ENCODE measurements at regions not wholly inside any gene's neighbourhood (a gene's known extent, or its start where the extent isn't known, plus 50 kb on each side); places are given as distances from the start of the nearest gene placed in this dataset. TPM values are rescaled to one million over a fixed set of nuclear protein-coding genes. Genes with fewer than 3 reads are reported as not detected.

DNA sequence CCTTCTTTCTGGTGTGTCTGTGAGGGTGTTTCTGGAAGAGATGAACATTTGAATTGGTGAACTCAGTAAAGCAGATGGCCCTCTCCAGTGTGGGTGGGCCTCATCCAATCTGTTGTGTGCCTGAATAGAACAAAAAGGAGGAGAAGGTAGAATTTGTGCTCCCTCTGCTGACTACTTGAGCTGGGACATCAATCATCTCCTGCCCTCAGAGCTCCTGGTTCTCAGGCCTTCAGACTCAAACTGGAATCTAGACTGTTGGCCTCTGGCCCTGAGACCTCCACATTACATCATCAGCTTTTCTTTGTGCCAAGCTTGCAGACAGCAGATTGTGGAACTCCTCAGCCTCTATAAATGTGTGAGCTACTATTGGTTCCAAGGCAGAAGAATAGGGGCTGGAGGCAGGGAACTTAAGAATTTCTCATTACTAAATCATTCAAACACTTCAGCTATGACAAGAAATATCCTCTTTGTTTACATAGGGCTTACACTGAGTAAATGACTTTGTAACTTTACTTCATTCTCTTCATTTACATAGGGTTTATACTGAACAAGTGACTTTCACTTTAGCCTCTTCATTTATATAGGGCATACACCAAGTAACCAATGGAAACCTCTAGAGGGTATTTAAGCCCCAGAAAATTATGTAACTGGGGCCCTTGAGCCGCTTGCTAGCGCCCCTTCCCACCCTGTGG, 86.9 kb upstream of the NWD2 start:
- no peaks in the 10 kb centered on the region for H3K9me3 ChIP-seq
- ATAC-seq (no peak), DNase-seq (no peak)

GRCh38 chr4:37160653-37161052, 83.9 kb upstream of the NWD2 start:
- Histone ChIP-seq H3K27ac (no peak overlapping the region), H3K9me3 (no peaks in the 10 kb centered on the region), H3K4me3 (no peak overlapping the region), H3K27me3 (ENCODE audit: low read depth) (no peaks in the 10 kb centered on the region), H3K4me1 (no peaks in the 10 kb centered on the region), H3K36me3 (no peaks in the 10 kb centered on the region)
- no peak for ATAC-seq
- DNase-seq, result no peak
- intact Hi-C loops (cut with DNase I), result no loop called here
- no peak for TF ChIP-seq CTCF (IDR thresholded peaks at IDR 0.05)

More for the DNA sequence above, 86.9 kb upstream of the NWD2 start:
- H3K27me3 ChIP-seq (ENCODE audit: low read depth), result no peaks in the 10 kb centered on the region
- no peak for TF ChIP-seq CTCF (IDR thresholded peaks at IDR 0.05)
- H3K4me3 ChIP-seq, result no peak overlapping the region
- no peaks in the 10 kb centered on the region for H3K4me1 ChIP-seq
- intact Hi-C loops (cut with DNase I), result no loop called here
- H3K27ac ChIP-seq, result no peak overlapping the region
- no peaks in the 10 kb centered on the region for H3K36me3 ChIP-seq

- Histone ChIP-seq H3K9me3 (no peaks in the 10 kb centered on the region), H3K4me3 (no peak overlapping the region), H3K27me3 (ENCODE audit: low read depth) (no peaks in the 10 kb centered on the region), H3K27ac (no peak overlapping the region), H3K36me3 (no peaks in the 10 kb centered on the region), H3K4me1 (no peaks in the 10 kb centered on the region)
- intact Hi-C loops (cut with DNase I), result no loop called here
- ATAC-seq (no peak), DNase-seq (no peak)
- TF ChIP-seq CTCF (IDR thresholded peaks at IDR 0.05), result no peak
Measured at GRCh38 chr4:37165844-37166243, 78.7 kb upstream of the NWD2 start.

DNA sequence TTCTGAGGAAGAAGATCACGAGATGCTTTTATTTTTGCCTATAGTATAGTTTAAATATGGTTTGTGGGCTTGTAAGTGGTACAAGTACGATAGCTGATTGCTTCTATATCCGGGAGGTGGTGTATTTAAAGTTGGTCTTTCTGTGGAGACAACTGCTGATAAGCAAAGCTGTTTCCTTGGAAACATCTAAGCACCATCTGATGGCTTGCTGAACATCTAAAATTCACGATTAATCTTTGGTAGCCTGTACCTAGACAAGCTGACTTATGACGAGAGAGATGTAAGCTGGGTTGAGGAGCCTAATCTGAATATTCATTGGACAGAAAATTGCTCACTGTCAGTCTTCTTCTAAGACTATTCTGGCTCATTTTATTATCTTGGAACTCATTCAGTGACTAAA, 74.6 kb upstream of the NWD2 start:
- H3K9me3 ChIP-seq, result no peaks in the 10 kb centered on the region
- intact Hi-C loops (cut with DNase I), result no loop called here
- no peak overlapping the region for H3K4me3 ChIP-seq
- H3K4me1 ChIP-seq, result no peaks in the 10 kb centered on the region
- no peak overlapping the region for H3K27ac ChIP-seq
- no peak for DNase-seq
- no peaks in the 10 kb centered on the region for H3K36me3 ChIP-seq
- H3K27me3 ChIP-seq (ENCODE audit: low read depth), result no peaks in the 10 kb centered on the region
- ATAC-seq, result no peak
- TF ChIP-seq CTCF (IDR thresholded peaks at IDR 0.05), result no peak

- Histone ChIP-seq H3K36me3 (no peaks in the 10 kb centered on the region), H3K27me3 (ENCODE audit: low read depth) (no peaks in the 10 kb centered on the region), H3K4me1 (no peaks in the 10 kb centered on the region), H3K4me3 (no peak overlapping the region), H3K27ac (no peak overlapping the region), H3K9me3 (no peaks in the 10 kb centered on the region)
- DNase-seq (no peak), ATAC-seq (no peak)
- intact Hi-C loops (cut with DNase I), result no loop called here
- no peak for TF ChIP-seq CTCF (IDR thresholded peaks at IDR 0.05)
Measured at GRCh38 chr4:37188100-37188499, 56.4 kb upstream of the NWD2 start.

Small RNAs in the stretch of these regions (microRNA-seq; reads per million reads assigned to microRNA genes)
- gene MIR1255B1 (ENCODE audit: borderline number of aligned reads), result not detected

Measured in lower lobe of right lung (tissue), 2 donors.